ENCODE measurements at regions not wholly inside any gene's neighbourhood (a gene's known extent, or its start where the extent isn't known, plus 50 kb on each side); places are given as distances from the start of the nearest gene placed in this dataset.

DNA sequence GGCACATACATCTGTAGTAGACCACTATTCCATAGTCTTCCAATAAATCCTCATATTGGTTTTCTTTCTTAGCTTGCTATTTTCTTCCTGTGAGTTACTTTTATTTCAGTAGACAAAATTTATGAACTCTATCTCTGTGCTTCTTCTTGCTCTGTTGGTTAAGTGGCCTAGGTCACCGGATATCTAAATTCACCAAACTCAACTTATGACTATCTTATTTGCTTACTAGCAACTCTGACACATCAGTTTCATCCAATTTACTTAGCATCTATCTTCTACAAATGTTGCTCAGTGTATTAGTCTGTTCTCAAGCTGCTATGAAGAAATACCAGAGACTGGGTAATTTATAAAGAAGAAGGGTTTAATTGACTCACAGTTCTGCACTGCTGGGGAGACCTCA, 432.5 kb upstream of the FSIP2 start:
- H3K4me3 ChIP-seq (ENCODE audit: low read depth, low read length): no peak overlapping the region
- TF ChIP-seq, protein P1, sequence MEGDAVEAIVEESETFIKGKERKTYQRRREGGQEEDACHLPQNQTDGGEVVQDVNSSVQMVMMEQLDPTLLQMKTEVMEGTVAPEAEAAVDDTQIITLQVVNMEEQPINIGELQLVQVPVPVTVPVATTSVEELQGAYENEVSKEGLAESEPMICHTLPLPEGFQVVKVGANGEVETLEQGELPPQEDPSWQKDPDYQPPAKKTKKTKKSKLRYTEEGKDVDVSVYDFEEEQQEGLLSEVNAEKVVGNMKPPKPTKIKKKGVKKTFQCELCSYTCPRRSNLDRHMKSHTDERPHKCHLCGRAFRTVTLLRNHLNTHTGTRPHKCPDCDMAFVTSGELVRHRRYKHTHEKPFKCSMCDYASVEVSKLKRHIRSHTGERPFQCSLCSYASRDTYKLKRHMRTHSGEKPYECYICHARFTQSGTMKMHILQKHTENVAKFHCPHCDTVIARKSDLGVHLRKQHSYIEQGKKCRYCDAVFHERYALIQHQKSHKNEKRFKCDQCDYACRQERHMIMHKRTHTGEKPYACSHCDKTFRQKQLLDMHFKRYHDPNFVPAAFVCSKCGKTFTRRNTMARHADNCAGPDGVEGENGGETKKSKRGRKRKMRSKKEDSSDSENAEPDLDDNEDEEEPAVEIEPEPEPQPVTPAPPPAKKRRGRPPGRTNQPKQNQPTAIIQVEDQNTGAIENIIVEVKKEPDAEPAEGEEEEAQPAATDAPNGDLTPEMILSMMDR (IDR thresholded peaks at IDR 0.05; ENCODE audit: low read depth, low read length): no peak

DNA sequence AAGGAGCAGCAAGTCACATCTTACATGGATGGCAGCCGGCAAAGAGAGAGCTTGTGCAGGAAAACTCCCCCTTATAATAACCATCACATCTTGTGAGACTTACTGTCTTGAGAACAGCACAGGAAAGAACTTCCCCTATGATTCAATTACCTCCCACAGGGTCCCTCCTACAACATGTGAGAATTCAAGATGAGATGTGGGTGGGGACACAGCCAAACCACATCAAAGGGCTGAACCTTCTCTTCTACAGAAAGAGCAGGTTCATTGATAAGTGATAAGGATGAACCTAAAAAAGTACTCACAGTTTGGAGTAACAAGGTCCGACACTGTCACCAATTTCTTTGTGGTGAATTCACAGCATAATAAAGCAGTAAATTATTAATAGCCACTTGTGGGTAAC, 422.2 kb upstream of the FSIP2 start:
- TF ChIP-seq, protein P1 (IDR thresholded peaks at IDR 0.05; ENCODE audit: low read depth, low read length): no peak
- H3K4me3 ChIP-seq (ENCODE audit: low read depth, low read length): no peak overlapping the region

DNA sequence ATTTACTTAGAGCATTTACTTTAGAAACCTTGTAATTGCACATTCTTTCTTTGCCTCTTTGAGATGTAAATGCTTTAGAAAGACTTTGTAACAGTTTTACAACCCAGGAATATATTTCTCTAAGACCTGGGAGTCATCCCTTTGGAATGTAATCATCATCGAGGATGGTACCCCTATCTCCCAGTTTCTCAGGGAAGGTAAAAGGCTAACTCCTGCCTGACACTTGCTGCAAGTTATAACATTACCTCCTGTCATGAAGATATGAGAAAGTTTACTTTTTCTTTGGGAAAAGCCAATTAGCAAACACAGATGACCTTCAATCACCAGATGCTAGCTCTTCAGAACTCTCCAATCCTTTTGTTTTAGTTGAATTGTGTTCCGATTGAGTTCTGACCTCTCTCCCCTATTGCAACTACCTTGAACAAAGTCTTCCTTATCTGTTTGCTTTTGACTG, 420.3 kb upstream of the FSIP2 start:
- TF ChIP-seq, protein P1 (IDR thresholded peaks at IDR 0.05; ENCODE audit: low read depth, low read length): no peak
- H3K4me3 ChIP-seq (ENCODE audit: low read depth, low read length): no peak overlapping the region

DNA sequence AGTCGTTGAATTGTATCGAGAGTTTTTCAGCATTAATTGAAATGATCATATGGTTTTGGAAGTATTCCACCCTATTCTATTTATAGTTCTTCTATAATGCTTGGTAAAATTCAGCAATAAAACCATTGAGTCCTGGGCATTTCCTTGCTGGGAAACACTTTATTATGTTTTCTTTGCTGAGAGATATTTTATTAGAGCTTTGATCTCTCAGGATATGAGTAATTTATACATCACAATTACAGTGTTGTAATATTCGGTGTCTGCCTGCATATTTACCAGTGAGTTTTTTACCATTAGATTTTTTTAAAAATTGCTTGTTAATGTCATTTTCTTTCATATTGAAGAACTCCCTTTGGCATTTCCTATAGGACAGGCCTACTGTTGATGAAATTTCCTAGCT, 402.7 kb upstream of the FSIP2 start:
- H3K4me3 ChIP-seq (ENCODE audit: low read depth, low read length): no peak overlapping the region
- TF ChIP-seq, protein P1 (IDR thresholded peaks at IDR 0.05; ENCODE audit: low read depth, low read length): no peak

DNA sequence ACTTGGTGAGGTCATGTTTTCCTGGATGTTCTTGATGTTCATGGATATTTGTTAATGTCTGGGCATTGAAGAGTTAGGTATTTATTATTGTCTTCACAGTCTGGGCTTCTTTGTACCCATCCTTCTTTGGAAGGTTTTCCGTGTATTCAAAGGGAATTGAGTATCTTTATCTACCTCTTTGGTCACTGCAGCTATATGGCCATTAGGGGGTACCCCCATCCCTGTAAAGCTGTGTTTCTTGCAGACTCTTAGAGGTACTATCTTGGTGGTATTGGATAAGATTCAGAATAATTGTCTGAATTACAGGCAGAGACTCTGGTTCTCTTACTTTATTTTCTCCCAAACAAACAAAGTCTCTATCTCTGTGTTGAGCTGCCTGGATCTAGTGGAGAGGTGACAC, 401.6 kb upstream of the FSIP2 start:
- H3K4me3 ChIP-seq (ENCODE audit: low read depth, low read length): no peak overlapping the region
- TF ChIP-seq, protein P1 (IDR thresholded peaks at IDR 0.05; ENCODE audit: low read depth, low read length): no peak

DNA sequence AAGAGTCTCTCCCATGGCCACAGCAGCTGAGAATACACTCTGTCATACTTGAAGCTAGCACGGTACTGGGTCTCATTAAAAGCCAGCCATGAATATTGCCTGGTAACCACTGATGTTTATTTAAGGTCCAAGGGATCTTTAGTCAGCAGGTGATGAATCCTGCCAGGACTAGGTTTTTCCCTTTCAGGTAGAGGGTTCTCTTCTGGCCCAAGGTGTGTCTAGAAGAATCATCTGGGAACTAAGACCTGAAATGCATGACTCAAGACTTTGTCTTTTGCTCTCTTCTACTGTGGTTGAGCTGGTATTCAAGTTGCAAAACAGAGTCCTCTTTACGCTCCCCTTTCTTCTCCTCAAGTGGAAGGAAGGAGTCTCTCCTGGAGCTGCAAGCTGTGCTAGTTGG, 400.5 kb upstream of the FSIP2 start:
- TF ChIP-seq, protein P1 (IDR thresholded peaks at IDR 0.05; ENCODE audit: low read depth, low read length): no peak
- no peak overlapping the region for H3K4me3 ChIP-seq (ENCODE audit: low read depth, low read length)

DNA sequence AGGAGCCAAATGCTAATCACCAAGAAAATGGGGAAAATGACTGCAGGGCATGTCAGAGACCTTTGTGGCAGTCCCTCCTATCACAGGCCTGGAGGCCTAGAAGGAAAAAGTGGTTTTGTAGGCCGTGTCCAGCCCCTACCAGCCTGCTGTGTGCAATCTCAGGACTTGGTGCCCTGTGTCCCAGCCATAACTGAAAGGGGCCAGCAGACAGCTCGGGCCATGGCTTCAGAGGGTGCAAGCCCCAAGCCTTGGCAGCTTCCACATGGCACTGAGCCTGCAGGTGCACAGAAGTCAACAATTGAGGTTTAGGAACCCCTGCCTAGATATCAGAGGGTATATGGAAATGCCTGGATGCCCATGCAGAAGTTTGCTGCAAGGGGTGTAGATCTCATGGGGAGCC, 391.2 kb upstream of the FSIP2 start:
- TF ChIP-seq, protein P1 (IDR thresholded peaks at IDR 0.05; ENCODE audit: low read depth, low read length): no peak
- H3K4me3 ChIP-seq (ENCODE audit: low read depth, low read length): no peak overlapping the region

Data from WI38 (cell line).